CD4-positive, alpha-beta T cell (primary cell): ENCODE measurements at regions not wholly inside any gene's neighbourhood (a gene's known extent, or its start where the extent isn't known, plus 50 kb on each side); places are given as distances from the start of the nearest gene placed in this dataset.

Experiments used
- ATAC-seq: fragments of 200-7000 bp; cut with Tn5 transposase; one replicate; pipeline ENCODE4 v1.10.0; 2022; ENCODE audit warnings: mild to moderate bottlenecking; ENCODE audit not compliant: poor library complexity
- CTCF ChIA-PET: fragments of 350-600 bp; sonication (Branson Sonifier 250); formaldehyde crosslinking; loops from one replicate; lab custom pipeline; 2021; ENCODE audit warnings: antibody characterized with exemption, inconsistent platforms; lab: Charles Lee
- POLR2A ChIA-PET: fragments of 350-600 bp; sonication (Branson Sonifier 250); formaldehyde crosslinking; loops from one replicate; lab custom pipeline; 2021; ENCODE audit warnings: antibody characterized with exemption, inconsistent platforms; lab: Charles Lee
- DNase-seq, 14 experiments: peaks; one replicate each; pipeline ENCODE4 v3.0.0-alpha.2; 2013 to 2020; ENCODE audit warnings: mixed read lengths in 2 of 14
- H3K27ac ChIP-seq, 2 donors: one replicate each; pipeline versions ENCODE4 v1.5.1 to v1.7.0; 2013; ENCODE audit warnings: low read length in 2 of 2, low read depth in 1 of 2, mild to moderate bottlenecking in 1 of 2
- H3K27me3 ChIP-seq, 2 experiments: 1 replicate in 1 of 2; 2 replicates in 1 of 2; pipeline versions ENCODE4 v1.6.1 to v1.7.0; 2013; ENCODE audit warnings: low read length in 2 of 2, control low read depth in 1 of 2, mild to moderate bottlenecking in 1 of 2, moderate library complexity in 1 of 2; ENCODE audit not compliant: insufficient read depth in 2 of 2, control insufficient read depth in 1 of 2
- H3K36me3 ChIP-seq: one replicate; pipeline ENCODE4 v1.6.1; 2013; ENCODE audit warnings: low read length, control low read depth; ENCODE audit not compliant: insufficient read depth
- H3K4me1 ChIP-seq: one replicate; pipeline ENCODE4 v1.6.1; 2013; ENCODE audit warnings: low read length, control low read depth; ENCODE audit not compliant: insufficient read depth
- H3K4me3 ChIP-seq: one replicate; pipeline ENCODE4 v1.5.1; 2013; ENCODE audit warnings: mild to moderate bottlenecking, low read length, moderate library complexity
- H3K9me3 ChIP-seq, 2 experiments: 1 replicate in 1 of 2; 2 replicates in 1 of 2; pipeline versions ENCODE4 v1.6.1 to v1.7.0; 2013; ENCODE audit warnings: low read length in 2 of 2, mild to moderate bottlenecking in 2 of 2, control low read depth in 1 of 2, moderate library complexity in 1 of 2; ENCODE audit not compliant: control insufficient read depth in 1 of 2, insufficient read depth in 1 of 2
- H3K27ac Mint-ChIP-seq: one replicate; pipeline ENCODE4 v1.8.0; 2020; ENCODE audit warnings: mixed read lengths
- H3K27me3 Mint-ChIP-seq: one replicate; pipeline ENCODE4 v1.8.0; 2021; ENCODE audit warnings: mixed read lengths
- H3K36me3 Mint-ChIP-seq: one replicate; pipeline ENCODE4 v1.8.0; 2021; ENCODE audit warnings: low read depth, mixed read lengths
- H3K4me1 Mint-ChIP-seq: one replicate; pipeline ENCODE4 v1.8.0; 2021; ENCODE audit warnings: low read depth, mixed read lengths
- H3K4me3 Mint-ChIP-seq: one replicate; pipeline ENCODE4 v1.8.0; 2020; ENCODE audit warnings: mild to moderate bottlenecking, mixed read lengths
- H3K9me3 Mint-ChIP-seq: one replicate; pipeline ENCODE4 v1.8.0; 2020; ENCODE audit warnings: mixed read lengths
- intact Hi-C, 2 experiments: fragments of 100-400 bp; cut with DNase I in 1 of 2; cut with micrococcal nuclease in 1 of 2; formaldehyde crosslinking; loops; one replicate each; pipeline versions ENCODE4 v1.15.1 to v1.9.0; 2023 to 2025; cut with DNase I, micrococcal nuclease
- TF ChIP-seq, protein P1 (sequence below): fragments of 200-600 bp; IDR thresholded peaks from one replicate; pipeline ENCODE4 v1.8.0; 2022; ENCODE audit warnings: antibody characterized with exemption, mild to moderate bottlenecking

DNA sequence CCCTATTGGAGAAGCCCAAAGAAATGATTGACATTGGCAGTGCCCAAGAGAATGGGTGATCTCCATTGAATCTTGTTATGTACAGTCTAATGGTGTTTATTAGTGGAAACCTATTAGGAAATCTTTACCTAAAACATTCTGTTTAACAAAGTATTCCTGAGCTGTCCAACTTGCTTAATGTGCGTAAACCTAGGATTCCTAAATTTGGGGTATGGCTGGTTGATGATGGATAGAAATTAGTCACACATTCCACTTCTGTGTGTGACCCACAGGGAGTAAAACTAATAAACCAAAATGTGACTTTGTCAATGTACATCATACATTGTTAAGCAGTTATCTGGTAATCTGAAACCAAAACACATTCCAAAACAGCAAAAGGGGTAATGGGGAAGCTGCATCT, 761.3 kb downstream of the FSCB start:
- POLR2A ChIA-PET = no interaction called here
- Mint-ChIP-seq H3K27ac (no peak overlapping the region), H3K4me1 (no peaks in the 10 kb centered on the region), H3K9me3 (peaks cover 10% of the 10 kb centered on the region), H3K36me3 (no peaks in the 10 kb centered on the region), H3K4me3 (no peak overlapping the region), H3K27me3 (no peaks in the 10 kb centered on the region)
- Histone ChIP-seq H3K4me3 (no peak overlapping the region), H3K4me1 (no peaks in the 10 kb centered on the region), H3K9me3 (no peaks in the 10 kb centered on the region), H3K27me3 (no peaks in the 10 kb centered on the region), H3K27ac (no peak overlapping the region), H3K36me3 (no peaks in the 10 kb centered on the region)
- DNase-seq (no peak), ATAC-seq (no peak)
- CTCF ChIA-PET = no interaction called here
- intact Hi-C loops = no loop called here
- TF ChIP-seq, protein P1, sequence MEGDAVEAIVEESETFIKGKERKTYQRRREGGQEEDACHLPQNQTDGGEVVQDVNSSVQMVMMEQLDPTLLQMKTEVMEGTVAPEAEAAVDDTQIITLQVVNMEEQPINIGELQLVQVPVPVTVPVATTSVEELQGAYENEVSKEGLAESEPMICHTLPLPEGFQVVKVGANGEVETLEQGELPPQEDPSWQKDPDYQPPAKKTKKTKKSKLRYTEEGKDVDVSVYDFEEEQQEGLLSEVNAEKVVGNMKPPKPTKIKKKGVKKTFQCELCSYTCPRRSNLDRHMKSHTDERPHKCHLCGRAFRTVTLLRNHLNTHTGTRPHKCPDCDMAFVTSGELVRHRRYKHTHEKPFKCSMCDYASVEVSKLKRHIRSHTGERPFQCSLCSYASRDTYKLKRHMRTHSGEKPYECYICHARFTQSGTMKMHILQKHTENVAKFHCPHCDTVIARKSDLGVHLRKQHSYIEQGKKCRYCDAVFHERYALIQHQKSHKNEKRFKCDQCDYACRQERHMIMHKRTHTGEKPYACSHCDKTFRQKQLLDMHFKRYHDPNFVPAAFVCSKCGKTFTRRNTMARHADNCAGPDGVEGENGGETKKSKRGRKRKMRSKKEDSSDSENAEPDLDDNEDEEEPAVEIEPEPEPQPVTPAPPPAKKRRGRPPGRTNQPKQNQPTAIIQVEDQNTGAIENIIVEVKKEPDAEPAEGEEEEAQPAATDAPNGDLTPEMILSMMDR = no peak

DNA sequence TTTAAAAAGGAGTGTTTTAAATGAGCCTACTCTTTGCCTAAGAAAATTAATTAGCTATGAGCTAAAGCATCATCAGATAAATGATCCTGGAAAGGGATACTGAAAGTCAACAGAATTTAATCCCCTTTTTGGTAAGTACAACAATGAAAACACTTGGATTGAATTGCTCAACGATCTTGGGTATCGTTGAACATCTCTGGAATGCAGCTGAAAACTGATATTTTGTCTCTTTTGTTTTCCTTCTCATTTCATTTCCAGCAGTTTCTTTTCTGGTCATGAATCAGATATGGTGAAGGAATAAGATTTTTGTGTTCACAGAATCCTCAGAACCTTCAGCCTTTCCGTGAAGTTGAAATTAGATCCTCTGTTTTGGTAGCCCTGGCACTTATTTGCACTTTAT, 771.2 kb downstream of the FSCB start:
- peaks cover 5% of the 10 kb centered on the region for H3K9me3 Mint-ChIP-seq
- intact Hi-C loops = no loop called here

DNA sequence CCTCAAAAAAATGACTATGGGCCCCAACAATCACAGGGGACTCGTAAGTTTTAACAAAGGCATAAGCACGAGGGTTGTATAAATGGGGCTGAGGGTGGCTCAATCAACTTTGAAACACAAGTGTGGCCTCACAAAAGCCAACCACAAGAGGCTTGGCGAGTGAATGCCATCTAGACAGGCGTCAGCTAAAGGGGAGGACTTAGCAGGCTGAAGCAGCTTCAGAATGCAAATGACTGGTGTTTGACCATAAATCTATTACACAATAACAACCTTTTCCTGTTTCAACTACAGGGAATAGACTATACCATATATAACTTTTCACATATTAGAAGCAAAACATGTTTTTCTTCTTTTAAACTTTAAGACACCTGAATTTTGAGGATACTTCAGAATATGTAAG, 777.9 kb downstream of the FSCB start:
- no peaks in the 10 kb centered on the region for H3K4me1 Mint-ChIP-seq
- ATAC-seq (no peak), DNase-seq (no peak)
- H3K4me3 Mint-ChIP-seq = no peak overlapping the region
- Histone ChIP-seq H3K27me3 (no peaks in the 10 kb centered on the region), H3K4me3 (no peak overlapping the region), H3K36me3 (no peaks in the 10 kb centered on the region), H3K4me1 (no peaks in the 10 kb centered on the region), H3K9me3 (peaks cover 0 to 5% of the 10 kb centered on the region in 2 experiments), H3K27ac (no peak overlapping the region)
- CTCF ChIA-PET = no interaction called here
- H3K9me3 Mint-ChIP-seq = peaks cover 4% of the 10 kb centered on the region
- TF ChIP-seq, protein P1 = no peak
- POLR2A ChIA-PET = no interaction called here
- no peaks in the 10 kb centered on the region for H3K27me3 Mint-ChIP-seq
- H3K36me3 Mint-ChIP-seq = no peaks in the 10 kb centered on the region
- intact Hi-C loops = no loop called here
- no peak overlapping the region for H3K27ac Mint-ChIP-seq

More for the DNA sequence above, 771.2 kb downstream of the FSCB start:
- H3K4me1 Mint-ChIP-seq = no peaks in the 10 kb centered on the region
- no peaks in the 10 kb centered on the region for H3K27me3 Mint-ChIP-seq
- ATAC-seq (no peak), DNase-seq (no peak)
- no peak overlapping the region for H3K4me3 Mint-ChIP-seq
- no peak overlapping the region for H3K27ac Mint-ChIP-seq
- Histone ChIP-seq H3K27ac (no peak overlapping the region), H3K9me3 (no peaks in the 10 kb centered on the region), H3K4me1 (no peaks in the 10 kb centered on the region), H3K27me3 (no peaks in the 10 kb centered on the region), H3K4me3 (no peak overlapping the region), H3K36me3 (no peaks in the 10 kb centered on the region)
- TF ChIP-seq, protein P1 = no peak
- no peaks in the 10 kb centered on the region for H3K36me3 Mint-ChIP-seq
- CTCF ChIA-PET = interaction anchor here (0.6 kb wide), 1 partner anchor 10 kb away, joined by 3 read pairs; no protein-coding TSS in a partner anchor
- POLR2A ChIA-PET = no interaction called here
